ENCODE measurements at regions not wholly inside any gene's neighbourhood (a gene's known extent, or its start where the extent isn't known, plus 50 kb on each side); places are given as distances from the start of the nearest gene placed in this dataset.

DNA sequence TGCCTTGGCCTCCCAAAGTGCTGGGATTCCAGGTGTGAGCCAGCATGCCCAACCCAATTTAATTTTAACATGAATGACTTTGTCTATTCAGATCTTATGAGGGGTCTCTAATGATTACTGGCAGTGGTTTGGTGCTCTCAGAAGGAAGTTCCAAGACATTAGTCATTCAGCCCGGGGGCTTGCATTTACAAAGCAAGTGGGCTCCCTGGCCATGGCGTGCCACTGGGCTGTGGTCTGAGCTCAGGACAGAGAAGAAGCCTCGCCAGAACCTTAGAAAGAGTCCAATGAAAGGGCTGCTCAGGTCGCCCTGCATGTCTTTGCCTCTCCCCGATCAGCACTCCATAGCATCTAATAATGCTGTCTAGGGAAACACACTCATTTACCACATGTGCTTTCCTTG, 182.6 kb upstream of the CHAC2 start:
- H3K27me3 ChIP-seq = no peaks in the 10 kb centered on the region
- H3K27ac ChIP-seq = no peak overlapping the region
- DNase-seq (no peak), ATAC-seq (no peak)
- no peaks in the 10 kb centered on the region for H3K9me3 ChIP-seq
- intact Hi-C loops (cut with DNase I) = no loop called here
- 76% methylated on average over 4 of the region's 5 CpGs for WGBS (ENCODE audit: insufficient coverage, low coverage, low lambda C conversion rate, missing lambda C conversion rate)
- TF ChIP-seq POLR2A (IDR thresholded peaks at IDR 0.05) = no peak
- TF ChIP-seq, protein P1, sequence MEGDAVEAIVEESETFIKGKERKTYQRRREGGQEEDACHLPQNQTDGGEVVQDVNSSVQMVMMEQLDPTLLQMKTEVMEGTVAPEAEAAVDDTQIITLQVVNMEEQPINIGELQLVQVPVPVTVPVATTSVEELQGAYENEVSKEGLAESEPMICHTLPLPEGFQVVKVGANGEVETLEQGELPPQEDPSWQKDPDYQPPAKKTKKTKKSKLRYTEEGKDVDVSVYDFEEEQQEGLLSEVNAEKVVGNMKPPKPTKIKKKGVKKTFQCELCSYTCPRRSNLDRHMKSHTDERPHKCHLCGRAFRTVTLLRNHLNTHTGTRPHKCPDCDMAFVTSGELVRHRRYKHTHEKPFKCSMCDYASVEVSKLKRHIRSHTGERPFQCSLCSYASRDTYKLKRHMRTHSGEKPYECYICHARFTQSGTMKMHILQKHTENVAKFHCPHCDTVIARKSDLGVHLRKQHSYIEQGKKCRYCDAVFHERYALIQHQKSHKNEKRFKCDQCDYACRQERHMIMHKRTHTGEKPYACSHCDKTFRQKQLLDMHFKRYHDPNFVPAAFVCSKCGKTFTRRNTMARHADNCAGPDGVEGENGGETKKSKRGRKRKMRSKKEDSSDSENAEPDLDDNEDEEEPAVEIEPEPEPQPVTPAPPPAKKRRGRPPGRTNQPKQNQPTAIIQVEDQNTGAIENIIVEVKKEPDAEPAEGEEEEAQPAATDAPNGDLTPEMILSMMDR (IDR thresholded peaks at IDR 0.05) = no peak
- H3K36me3 ChIP-seq = no peaks in the 10 kb centered on the region
- no peak overlapping the region for H3K4me3 ChIP-seq
- no peaks in the 10 kb centered on the region for H3K4me1 ChIP-seq

DNA sequence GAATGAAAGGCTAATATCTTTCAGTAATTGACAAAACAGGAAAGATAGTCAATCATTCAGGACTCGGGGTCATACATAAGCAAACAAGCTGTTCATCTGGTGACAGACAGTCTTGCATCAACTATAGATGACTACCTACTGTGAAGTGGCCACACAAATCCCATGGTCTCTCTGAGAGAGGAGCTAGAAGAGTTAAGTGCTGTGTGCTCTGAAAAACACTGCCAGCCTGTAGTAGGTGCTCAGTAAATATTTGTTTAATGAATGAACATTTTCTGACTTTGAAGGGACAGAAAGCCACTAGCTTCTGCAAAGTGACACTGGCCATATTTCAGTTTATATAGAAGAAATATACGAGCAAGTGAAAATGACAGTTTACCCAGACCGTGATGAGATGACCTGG, 184.0 kb upstream of the CHAC2 start:
- Histone ChIP-seq H3K4me1 (no peaks in the 10 kb centered on the region), H3K27me3 (no peaks in the 10 kb centered on the region)

DNA sequence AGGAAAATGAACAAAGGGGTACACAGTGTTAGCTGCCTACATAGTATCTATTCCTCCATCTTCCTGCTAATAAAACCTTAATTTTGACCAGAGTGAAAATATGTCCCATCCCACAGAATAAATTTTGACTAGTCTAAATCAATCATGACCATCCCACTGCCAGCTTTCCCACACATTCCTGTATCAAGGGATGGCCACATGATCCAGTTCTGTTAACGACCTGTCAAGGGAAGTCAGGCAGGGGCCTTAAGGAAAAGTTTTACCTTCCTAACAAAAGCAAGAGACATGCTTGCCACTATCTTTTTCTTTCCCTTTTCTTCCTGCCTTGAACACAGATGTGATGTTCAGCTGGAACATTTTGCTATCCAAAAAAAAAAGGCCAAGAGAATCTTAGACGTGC, 185.0 kb upstream of the CHAC2 start:
- Histone ChIP-seq H3K4me3 (no peak overlapping the region), H3K36me3 (no peaks in the 10 kb centered on the region), H3K27ac (no peak overlapping the region), H3K27me3 (no peaks in the 10 kb centered on the region), H3K9me3 (no peaks in the 10 kb centered on the region), H3K4me1 (no peaks in the 10 kb centered on the region)
- intact Hi-C loops (cut with DNase I) = no loop called here
- ATAC-seq = no peak
- no peak for DNase-seq
- TF ChIP-seq POLR2A (IDR thresholded peaks at IDR 0.05) = no peak
- TF ChIP-seq, protein P1 (IDR thresholded peaks at IDR 0.05) = no peak
- 48% methylated on average over 2 of the region's 2 CpGs for WGBS (ENCODE audit: insufficient coverage, low coverage, low lambda C conversion rate, missing lambda C conversion rate)

More for the DNA sequence above, 184.0 kb upstream of the CHAC2 start:
- TF ChIP-seq POLR2A (IDR thresholded peaks at IDR 0.05) = no peak
- TF ChIP-seq, protein P1 (IDR thresholded peaks at IDR 0.05) = no peak
- 32% methylated on average over 3 of the region's 3 CpGs for WGBS (ENCODE audit: insufficient coverage, low coverage, low lambda C conversion rate, missing lambda C conversion rate)
- no peak for ATAC-seq
- Histone ChIP-seq H3K27ac (no peak overlapping the region), H3K4me3 (no peak overlapping the region), H3K9me3 (no peaks in the 10 kb centered on the region), H3K36me3 (no peaks in the 10 kb centered on the region)
- DNase-seq = no peak
- intact Hi-C loops (cut with DNase I) = no loop called here

DNA sequence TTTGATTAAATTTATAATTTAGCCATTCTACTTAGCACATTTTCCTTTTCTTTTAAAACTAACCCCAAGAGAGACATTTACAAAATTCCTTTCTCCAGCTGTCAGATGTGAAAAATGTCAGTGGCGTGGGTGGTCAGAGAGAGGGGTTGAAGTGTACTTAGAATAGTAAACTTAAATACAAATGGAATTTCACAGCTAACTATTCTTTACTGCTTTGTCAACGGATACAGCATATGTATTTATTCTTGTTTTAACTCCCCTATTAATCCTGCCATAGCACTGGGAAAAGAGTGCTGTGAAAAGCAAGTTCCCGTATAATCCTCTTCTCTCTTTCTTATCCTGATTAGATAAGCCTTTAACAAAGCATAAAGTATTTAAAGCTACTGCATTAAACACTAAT, 191.4 kb upstream of the CHAC2 start:
- WGBS (ENCODE audit: insufficient coverage, low coverage, low lambda C conversion rate, missing lambda C conversion rate) = 45% methylated on average over 3 of the region's 3 CpGs
- no peaks in the 10 kb centered on the region for H3K4me1 ChIP-seq
- no peaks in the 10 kb centered on the region for H3K27me3 ChIP-seq
- no peaks in the 10 kb centered on the region for H3K36me3 ChIP-seq
- no peak overlapping the region for H3K4me3 ChIP-seq
- intact Hi-C loops (cut with DNase I) = no loop called here
- H3K27ac ChIP-seq = no peak overlapping the region
- no peak for TF ChIP-seq POLR2A (IDR thresholded peaks at IDR 0.05)
- TF ChIP-seq, protein P1 (IDR thresholded peaks at IDR 0.05) = no peak
- no peaks in the 10 kb centered on the region for H3K9me3 ChIP-seq
- ATAC-seq (no peak), DNase-seq (no peak)

DNA sequence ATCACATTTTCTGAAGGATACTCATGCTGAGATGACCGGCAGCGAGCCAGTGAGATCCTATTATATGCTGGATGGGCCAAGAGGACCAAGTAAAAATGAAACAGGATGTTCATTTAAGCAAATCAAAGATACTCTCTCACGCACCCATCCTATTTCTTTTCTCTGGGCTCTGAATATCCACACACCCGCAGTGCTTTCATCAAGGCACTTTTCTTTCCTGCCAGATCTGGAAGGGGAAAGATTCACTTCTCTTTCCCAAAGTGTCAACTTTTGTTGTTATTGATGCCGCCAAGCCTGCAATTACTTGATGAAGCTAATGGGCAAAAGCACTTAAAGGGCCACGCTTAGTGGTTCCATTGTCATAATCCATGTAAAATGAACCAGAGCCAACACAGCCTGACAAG, 191.9 kb upstream of the CHAC2 start:
- ATAC-seq (no peak), DNase-seq (no peak)
- no peaks in the 10 kb centered on the region for H3K27me3 ChIP-seq
- no peak overlapping the region for H3K27ac ChIP-seq
- no peaks in the 10 kb centered on the region for H3K9me3 ChIP-seq
- no peaks in the 10 kb centered on the region for H3K36me3 ChIP-seq
- WGBS (ENCODE audit: insufficient coverage, low coverage, low lambda C conversion rate, missing lambda C conversion rate) = 64% methylated on average over 6 of the region's 6 CpGs
- TF ChIP-seq POLR2A (IDR thresholded peaks at IDR 0.05) = no peak
- TF ChIP-seq, protein P1 (IDR thresholded peaks at IDR 0.05) = no peak
- H3K4me1 ChIP-seq = no peaks in the 10 kb centered on the region
- no peak overlapping the region for H3K4me3 ChIP-seq
- intact Hi-C loops (cut with DNase I) = no loop called here

Data from right lobe of liver (tissue), 6 donors.